GM21447 (cell line): ENCODE measurements at regions not wholly inside any gene's neighbourhood (a gene's known extent, or its start where the extent isn't known, plus 50 kb on each side); places are given as distances from the start of the nearest gene placed in this dataset.
"Not testable (repeated sequence)": the region's sequence is repeated elsewhere in the genome, so short reads cannot be mapped to it uniquely, and the experiment has no call there.

Experiments
- ATAC-seq: cut with Tn5 transposase; IDR thresholded peaks from one replicate; pipeline ENCODE4 v1.9.1; 2021; ENCODE audit not compliant: unreplicated experiment

DNA sequence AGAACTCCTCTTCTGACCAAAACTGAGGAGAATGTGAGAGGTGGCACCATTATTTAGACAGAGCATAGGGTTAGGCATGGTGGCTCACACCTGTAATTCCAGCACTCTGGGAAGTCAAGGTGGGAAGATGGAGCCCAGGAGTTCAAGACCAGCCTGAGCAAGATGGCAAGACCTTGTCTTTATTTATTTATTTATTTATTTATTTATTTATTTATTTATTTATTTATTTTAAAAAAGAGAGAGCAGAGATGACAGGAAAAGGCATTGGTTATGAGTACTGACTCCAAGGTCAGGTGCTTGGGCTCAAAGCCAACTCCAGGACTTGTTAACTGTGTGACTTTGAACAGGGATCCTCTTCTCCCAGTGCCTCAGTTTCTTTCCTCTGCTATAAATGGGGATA is 217.7 kb downstream of the MEX3B start:
- no peak for ATAC-seq

DNA sequence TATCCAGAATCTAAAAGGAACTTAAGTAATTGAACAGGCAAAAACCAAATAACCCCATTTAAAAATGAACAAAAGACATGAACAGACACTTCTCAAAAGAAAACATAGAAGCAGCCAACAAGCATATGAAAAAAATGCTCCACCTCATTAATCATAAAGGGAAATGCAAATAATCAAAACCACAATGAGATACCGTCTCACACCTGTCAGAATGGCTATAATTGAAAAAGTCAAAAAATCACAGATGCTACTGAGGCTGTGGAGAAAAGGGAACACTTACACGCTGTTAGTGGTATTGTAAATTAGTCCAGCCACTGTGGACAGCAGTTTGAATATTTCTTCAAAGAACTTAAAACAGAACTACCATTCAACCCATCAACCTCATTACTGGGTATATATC is 220.7 kb downstream of the MEX3B start:
- ATAC-seq: no peak

DNA sequence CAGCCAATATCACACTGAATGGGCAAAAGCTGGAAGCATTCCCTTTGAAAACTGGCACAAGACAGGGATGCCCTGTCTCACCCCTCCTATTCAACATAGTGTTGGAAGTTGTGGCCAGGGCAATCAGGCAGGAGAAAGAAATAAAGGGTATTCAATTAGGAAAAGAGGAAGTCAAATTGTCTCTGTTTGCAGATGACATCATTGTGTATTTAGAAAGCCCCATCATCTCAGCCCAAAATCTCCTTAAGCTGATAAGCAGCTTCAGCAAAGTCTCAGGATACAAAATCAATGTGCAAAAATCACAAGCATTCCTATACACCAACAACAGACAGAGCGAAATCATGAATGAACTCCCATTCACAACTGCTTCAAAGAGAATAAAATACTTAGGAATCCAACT is 223.2 kb downstream of the MEX3B start:
- not testable (repeated sequence) for ATAC-seq

DNA sequence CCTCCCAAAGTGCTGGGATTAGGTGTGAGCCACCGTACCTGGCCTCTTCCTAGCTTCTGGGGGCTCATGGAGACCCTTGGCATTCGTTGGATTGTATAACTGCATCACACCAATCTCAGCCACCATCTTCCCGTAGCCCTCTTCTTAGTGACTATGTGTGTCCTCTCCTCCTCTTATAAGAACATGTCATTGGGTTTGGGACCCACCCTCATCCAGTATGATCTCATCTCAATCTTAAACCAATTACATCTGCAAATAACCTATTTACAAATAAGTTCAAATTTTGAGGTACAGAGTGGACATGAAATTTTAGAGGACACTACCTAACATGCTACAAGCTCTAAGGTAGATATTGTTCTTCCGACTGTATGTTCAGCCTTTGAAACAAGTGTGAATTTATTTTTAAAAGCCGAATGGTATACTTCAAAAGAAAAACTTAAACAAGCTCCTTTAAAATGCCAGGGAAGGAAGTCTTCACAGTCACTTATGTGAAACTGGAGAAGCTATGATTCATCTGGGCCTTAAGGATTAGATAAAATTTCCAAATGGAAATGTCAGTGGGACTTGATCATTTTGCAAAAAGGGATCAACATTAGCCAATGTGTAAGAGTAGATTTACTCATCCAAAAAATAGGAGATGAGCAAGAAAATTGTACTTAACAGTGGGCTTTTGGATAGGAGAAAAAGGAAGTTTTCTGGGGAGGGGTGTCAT is 225.7 kb downstream of the MEX3B start:
- no peak for ATAC-seq

DNA sequence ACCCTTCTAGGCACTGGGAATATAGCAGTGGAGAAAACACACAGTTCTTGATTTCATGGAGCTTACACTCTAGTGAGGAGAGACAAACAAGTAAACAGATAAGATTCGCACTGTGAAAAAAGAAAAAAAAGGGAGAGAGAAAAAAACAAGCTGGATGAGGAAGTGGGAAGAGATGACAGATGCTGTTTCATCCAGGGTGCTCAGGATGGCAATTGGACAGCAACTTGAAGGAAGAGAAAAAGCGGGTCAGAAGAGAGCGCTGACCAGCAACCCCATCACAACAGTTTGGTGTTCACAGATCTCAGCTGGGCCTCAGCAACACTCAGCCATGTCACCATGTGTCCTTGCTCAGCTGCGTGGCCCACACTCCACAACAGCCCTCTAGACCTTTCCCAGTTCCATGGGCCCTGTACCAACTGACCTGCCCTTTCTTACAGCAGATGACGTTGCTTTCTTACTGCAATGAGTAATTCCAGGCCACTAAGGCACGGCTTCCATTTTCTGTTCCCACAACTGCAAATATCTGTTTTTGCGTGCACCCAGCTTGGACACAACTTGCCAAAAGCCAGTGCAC is 230.8 kb downstream of the MEX3B start:
- no peak for ATAC-seq

DNA sequence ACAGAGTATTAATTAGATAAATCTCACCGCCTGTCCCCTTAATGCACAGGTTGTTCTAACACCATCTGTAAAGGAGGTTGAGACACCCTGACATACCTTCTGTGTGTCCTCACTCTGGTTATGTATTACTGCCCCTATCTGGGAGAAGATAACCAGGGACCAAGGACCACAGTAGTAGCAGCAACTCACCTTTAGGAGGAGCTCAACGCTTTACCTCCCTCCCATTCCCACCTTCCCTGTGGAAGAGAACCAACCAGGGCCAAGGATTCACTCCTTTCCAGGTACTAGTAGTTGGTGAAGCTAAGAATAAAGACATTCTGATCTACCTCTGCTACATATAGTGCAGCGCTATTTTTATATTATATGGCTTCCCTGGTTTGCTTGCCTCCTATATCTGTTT is 232.6 kb downstream of the MEX3B start:
- no peak for ATAC-seq

DNA sequence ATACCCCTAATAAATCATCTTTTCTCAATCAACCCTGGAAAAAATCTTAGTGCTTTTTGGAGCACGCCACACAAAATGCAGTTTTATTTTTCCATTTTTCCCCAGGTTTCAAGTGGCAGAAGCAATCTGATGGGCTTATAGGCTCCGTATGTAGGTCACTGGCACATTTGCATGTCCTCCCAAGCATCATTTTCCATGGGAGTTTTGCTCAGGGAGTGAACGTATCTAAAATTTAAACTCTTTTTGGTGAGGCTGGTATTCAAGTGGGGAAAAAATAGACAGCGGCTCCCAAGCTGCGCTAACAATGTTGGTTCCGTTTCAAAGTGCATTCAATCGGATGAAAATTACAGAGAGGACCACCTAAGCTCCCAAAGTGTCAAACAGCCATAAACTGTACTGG is 233.4 kb downstream of the MEX3B start:
- ATAC-seq: no peak

DNA sequence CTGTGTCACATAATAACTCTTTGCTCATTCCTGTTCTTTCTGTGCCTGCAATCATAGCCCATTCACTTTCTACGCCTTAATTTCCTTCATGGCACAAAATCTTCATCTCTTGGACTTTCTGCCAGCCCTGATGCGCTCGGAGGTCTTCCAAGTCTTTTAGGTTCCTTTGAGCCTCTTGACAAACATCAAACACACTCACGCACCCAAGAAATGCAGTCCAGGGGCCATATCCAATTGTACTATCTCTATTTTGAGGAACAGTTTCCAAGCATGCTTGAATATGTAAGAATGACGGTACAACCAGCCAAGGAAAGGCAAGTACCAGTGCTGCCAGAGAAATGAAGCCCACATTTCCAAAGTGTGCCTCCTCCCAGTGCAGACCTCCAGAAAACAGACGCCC is 234.1 kb downstream of the MEX3B start:
- ATAC-seq: no peak

DNA sequence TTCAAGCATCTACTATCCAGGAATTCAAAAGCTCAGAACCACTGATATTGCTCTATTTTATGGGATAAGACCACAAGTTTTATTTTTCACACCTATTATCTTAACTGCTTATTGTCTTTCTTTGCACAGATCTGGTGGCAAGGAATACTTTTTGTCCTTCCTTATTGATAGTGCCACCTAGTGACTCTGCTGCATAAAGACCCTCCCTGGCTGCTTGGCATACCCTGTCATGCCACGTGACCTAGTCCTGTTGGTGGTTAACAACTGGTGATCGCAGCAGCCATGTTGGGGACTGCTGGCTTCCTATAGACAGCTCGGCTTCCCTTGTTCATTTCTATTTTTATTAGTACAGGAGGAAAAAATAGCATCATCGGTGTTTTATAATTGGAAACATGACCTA is 236.3 kb downstream of the MEX3B start:
- no peak for ATAC-seq

DNA sequence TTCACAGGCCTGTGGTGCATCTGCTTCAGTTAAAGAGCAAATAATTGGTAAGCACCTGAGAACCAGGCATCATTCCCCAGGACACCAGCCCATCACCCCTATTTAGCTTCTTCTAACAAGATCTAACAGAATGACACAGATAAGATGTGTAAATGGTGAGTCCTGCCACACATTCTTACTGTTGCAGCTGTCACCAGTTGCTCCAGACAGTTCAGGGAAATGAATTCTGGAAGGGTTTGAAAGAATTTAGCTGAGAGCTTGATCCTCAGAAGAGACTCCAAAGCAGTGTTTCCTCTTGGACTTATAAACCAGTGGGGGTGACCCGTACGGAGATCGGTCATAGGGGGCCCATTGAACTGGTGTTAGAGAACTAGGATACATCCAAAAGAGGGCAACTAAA is 238.0 kb downstream of the MEX3B start:
- ATAC-seq: no peak

DNA sequence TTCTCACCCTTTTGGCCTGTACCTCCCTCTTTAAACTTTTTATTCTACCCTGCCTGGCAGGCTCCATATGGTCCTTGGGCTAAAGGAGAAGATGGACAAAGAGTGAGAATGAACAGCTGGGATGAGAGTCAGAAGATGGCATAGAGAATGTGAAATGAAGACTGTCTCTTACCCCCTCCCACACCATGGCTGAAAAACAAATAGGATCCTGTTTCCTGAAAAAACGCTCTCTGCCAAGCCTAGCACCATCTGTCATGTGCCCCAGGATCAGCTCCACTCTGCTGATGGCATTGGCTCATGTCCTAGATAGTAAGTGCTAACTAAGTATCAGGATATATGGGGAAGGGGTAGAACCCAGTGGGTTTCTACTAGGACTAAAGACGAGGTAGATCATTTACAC is 238.6 kb downstream of the MEX3B start:
- ATAC-seq: no peak

DNA sequence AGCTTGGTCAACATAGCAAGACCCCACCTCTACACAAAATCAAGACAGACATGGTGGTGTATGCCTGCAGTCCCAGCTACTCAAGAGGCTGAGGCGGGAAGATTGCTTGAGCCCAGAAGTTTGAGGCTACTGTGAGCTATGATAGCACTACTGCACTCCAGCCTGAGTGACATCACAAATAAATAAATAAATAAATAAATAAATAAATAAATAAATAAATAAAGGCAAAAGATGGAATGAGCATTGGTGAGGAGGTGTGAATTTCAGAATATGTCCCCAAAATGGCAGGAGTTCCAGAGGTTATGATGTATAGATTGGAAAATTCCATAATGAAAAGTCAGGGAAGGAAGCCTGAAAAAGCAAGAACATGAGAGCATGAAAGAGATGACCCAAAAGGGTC is 249.9 kb downstream of the MEX3B start:
- no peak for ATAC-seq

DNA sequence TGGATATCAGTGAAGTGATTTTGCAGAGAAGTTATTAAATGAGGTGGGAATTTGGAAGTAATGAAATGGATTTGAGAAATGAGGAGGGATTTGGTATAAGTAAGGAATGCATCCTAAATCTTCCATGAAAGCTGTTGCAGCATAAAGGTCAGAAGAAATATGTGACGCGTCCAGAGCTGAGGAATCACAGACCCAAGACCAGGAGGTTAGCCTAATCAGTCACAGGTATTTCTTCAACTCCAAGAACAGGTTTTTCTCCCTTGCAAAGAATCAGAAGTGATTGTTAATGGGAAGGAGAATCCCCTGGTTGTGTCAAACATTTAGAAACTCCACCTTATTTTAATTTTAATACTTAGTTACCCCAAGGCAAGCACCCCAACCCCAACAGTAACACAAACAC is 253.2 kb downstream of the MEX3B start:
- ATAC-seq: no peak

DNA sequence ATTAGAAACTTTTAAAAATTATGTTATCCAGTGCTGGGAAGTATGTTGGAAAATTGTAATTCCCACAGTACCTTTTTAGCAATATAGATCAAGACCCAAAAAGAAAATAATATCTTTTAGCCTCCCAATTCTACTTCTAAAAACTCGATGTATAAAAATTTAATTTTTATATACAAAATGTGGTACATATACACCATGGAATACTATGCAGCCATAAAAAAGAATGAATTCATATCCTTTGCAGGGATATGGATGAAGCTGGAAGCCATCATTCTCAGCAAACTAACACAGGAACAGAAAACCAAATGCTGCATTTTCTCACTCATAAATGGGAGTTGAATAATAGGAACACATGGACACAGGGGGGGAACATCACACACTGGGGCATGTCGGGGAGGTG is 254.5 kb downstream of the MEX3B start:
- ATAC-seq: not testable (repeated sequence)

DNA sequence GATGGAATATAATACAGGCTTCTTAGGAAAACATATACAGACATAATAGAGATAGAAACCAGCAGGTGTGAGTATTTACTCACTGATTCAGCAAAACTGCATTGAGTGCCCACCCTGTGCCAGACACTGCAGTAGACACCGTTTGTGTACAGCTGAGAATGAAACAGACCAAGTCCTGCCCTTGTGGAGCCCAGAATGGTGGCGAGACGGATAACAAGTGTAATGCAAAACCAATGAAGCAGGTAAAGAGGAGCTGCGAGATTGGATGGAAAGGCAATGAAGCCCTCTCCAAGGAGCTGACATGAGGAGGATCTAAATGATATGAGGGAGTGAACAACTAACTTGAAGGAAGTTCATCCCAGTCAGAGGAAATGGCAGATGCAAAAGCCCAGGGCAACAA is 256.4 kb downstream of the MEX3B start:
- no peak for ATAC-seq

DNA sequence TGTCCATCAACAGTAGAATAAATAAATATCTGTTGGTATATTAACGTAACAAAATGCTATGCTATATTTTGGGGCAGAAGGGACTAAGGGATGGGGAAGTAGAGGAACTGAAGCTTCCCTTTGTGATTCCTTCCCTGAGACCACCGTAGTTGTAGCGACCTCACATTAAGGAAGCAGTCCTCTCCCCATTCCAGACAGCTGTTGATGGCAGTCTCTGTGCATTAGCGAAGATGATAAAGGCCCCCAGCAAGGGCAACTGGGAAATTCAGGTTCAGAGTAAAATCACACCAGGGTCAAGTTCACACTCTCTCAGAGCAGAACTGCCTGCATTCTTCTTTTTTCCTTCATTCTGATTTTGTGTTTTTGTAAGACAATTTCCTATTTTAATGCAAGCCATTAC is 259.0 kb downstream of the MEX3B start:
- ATAC-seq: no peak

DNA sequence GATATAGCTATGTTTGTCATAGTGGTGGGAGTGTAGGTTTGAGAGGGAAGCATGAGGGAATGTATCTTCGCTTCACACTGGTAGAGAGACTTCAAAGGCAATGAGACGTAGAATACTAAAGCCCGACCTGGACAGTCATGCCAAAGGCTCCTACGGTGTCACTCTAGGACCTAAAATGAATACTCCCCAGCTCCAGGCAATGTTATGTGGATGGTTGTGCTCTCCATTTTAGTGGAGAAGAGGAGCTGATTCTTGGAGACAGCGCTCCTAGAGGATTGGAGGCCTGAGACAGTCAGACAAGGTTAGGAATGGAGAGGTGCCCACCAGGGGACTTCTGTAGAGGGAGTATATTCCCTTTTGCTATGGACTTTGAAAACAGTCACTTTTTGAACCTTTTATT is 260.1 kb downstream of the MEX3B start:
- ATAC-seq: no peak

DNA sequence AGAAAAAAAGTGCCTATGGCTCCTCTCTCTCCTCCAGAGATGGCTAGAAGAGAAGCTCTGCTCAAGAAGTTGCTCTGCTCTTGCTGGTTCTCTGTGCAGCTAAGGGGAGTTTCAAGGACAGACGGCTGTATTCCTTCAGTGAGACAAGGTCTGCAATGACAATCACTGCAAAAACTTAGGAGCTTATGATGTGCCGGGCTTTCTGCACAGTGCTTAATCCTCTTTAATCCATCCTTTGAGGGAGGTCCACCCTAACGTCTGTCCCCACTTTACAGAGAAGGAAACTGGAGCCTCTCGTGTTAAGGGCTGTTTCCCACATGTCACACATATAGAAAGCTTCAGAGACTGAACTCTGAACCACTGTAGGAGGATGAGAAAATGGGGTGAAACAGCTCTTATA is 260.6 kb downstream of the MEX3B start:
- no peak for ATAC-seq

DNA sequence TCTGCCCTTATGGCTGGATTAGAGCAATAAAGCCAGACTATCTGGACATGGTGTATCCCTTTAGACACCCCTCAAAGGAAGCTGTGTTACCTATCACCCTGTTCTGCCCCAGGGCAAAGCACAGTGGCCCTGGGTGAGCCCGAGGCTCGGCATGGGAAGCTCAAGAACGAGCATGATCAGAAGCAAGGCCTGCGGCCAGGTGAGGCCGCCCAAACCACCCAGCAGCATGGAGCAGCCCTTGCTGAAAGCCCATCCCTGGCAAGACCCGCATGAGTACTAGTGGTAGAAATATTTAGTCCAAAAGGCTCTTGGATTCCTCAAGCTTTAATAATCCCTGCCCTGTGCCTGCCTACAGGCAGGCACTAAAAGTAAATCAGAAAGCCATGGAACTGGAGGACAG is 261.1 kb downstream of the MEX3B start:
- no peak for ATAC-seq

DNA sequence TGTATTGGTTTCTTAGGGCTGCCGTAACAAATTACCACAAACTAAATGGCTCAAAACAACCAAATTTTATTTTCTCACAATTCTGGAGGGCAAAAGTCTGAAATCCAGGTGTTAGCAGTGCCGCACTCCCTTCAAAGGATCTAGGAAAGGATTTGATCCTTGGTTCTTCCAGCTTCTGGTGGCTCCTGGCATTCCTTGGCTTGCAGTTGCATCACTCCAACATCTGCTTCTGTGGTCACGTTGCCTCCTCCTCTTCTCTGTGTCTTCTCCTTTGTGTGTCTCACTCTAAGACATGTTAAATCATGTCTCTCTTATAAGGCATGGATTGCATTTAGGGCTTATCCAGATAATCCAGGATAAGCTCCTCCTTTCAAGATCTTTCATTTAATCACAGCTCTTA is 262.2 kb downstream of the MEX3B start:
- ATAC-seq: no peak

DNA sequence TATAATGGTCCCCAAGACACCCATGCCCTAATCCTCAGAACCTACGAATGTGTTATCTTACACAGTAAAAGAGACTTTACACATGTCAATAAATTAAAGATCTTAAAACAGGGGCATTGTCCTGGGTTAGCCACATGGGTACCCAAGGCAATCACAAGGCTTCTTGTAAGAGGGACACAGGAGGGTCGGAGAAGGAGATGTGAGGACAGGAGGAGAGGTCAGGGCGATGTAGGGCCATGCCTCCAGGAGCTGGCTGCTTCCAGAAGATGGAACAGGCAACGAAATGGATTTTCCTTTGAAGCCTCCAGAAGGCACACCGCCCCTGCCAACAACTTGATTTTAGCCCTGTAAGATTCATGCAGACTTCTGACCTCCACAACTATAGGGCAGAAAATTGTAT is 262.7 kb downstream of the MEX3B start:
- ATAC-seq: no peak

DNA sequence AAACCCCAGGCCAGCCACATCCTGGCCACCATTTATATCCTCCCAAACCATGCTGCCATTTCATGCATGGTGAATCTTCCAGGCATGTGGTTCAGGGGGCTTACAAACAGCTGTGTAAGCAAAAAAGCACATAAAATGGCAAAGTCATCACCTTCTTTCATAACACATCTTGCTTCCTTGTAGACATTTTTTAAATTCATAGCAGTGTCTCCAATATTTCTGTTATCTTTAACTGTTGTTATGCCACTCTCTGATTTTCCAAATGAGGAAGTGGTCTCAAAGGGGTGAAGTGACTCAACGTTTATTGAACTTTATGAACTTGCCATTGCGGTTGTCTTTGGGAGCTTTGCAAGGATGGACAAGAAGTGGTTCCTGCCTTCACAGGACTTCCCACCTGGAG is 264.4 kb downstream of the MEX3B start:
- ATAC-seq: no peak

DNA sequence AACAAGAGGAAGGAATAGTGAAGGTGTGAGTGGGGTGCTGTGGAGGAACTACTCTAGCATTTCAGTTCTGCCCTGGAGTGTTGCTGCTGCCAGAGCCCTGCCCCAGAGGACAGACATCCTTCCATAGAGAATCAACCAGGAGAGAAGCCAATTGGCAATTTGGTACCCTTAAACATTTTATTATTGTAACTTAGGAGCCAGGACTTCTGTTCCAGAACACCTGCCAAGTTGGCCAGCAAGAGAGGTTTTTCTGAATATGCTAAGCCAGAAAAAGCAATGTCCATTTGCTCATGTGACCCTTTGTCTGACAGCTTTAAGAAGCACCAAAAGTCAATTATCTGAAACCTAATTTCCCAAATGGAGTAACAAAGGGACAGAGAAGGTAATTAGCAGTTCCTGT is 264.9 kb downstream of the MEX3B start:
- no peak for ATAC-seq
